Body of pancreas (tissue), 4 donors: ENCODE measurements at regions not wholly inside any gene's neighbourhood (a gene's known extent, or its start where the extent isn't known, plus 50 kb on each side); places are given as distances from the start of the nearest gene placed in this dataset.

Experiments used
- CTCF ChIP-seq, 7 experiments: fragments of 450-650 bp in 4 of 7; fragments of 200-600 bp in 3 of 7; sonication (generic) in 3 of 7; IDR thresholded peaks; one replicate each; pipeline ENCODE4 v1.5.1; 2016 to 2019; ENCODE audit warnings: antibody characterized with exemption in 7 of 7
- POLR2A ChIP-seq, 3 donors: fragments of 450-650 bp; IDR thresholded peaks; one replicate each; pipeline ENCODE4 v1.6.1; 2016; ENCODE audit warnings: antibody characterized with exemption in 3 of 3, mild to moderate bottlenecking in 2 of 3

GRCh38 chr17:55842405-55843158 is 91.7 kb downstream of the PCTP start:
- TF ChIP-seq CTCF (IDR thresholded peaks at IDR 0.05) (no peak), POLR2A (IDR thresholded peaks at IDR 0.05) (no peak)
